ENCODE measurements at regions not wholly inside any gene's neighbourhood (a gene's known extent, or its start where the extent isn't known, plus 50 kb on each side); places are given as distances from the start of the nearest gene placed in this dataset.

DNA sequence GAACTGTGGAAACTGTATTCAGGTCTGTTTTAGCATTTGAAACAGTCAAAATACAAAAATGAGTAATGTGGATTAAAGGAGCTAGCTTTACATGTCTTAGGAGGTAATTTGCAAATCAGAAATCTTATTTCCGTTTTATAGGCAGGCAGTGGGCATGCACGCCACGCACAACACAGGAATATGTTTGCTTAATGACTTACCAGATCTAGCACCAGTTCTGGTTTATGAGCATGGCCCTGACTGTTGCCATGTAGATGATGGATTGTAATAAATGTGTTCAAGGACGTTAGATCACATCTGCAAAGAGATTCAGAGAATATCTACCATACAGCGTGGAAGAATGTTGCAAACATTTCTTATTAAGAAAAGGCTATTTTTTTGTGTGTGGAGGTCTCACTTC is 344.5 kb upstream of the NR3C2 start (continued):
- no peak for TF ChIP-seq DNMT3B (CRISPR knock-in tag; conservative IDR thresholded peaks at IDR 0.05)
- TF ChIP-seq AGO1 (IDR thresholded peaks at IDR 0.05; ENCODE audit: low read depth, low read length, poor library complexity, severe bottlenecking), result no peak

DNA sequence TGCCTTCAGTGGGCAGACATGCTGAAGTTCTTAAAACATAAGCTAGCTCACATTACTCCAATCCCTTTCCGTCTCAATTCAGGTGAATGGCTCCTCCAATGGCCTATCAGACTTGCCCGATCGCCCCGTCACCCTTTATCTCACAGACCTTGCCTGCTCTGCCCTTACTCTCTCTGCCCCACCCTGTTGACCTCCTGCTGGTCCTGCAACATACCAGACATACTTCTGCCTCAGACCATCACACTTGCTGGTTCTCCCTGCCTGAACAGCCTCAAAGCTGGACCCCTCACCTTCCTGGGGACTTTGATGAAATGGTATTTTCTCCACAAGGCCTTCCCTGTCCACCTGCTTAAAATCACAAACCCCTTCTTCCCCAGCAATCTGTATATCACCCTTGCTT is 340.1 kb upstream of the NR3C2 start:
- DNase-seq (ENCODE audit: low spot score) (no peak), ATAC-seq (no peak), FAIRE-seq (no peak)
- H3K79me2 ChIP-seq (ENCODE audit: insufficient read depth, low read length), result no peaks in the 10 kb centered on the region
- H3K9ac ChIP-seq (ENCODE audit: insufficient read depth, low read depth, low read length), result no peak overlapping the region
- H3K9me3 ChIP-seq (ENCODE audit: low read length), result peaks cover 16% of the 10 kb centered on the region
- POLR2A ChIA-PET, result no interaction called here
- no peak overlapping the region for H3K4me3 ChIP-seq (replicated peaks in 1 of 3; ENCODE audit: insufficient read depth in 1 of 3, low read depth in 2 of 3, low read length in 3 of 3)
- no peak overlapping the region for H3K27ac ChIP-seq (ENCODE audit: extremely low read length, insufficient read depth, low read length)
- H3K36me3 ChIP-seq (replicated peaks in 1 of 2; ENCODE audit: control insufficient read depth in 1 of 2, insufficient read depth in 2 of 2, low read length in 2 of 2), result no peaks in the 10 kb centered on the region
- H3K4me2 ChIP-seq (ENCODE audit: low read depth, low read length), result no peak overlapping the region
- no TSS peak for BruUV-seq (replicated peaks)
- 7% methylated on average over 4 of the region's 4 CpGs for WGBS (ENCODE audit: low lambda C conversion rate)
- no peaks in the 10 kb centered on the region for H4K20me1 ChIP-seq (ENCODE audit: insufficient read depth, low read length)
- no peak overlapping the region for H2AFZ ChIP-seq (ENCODE audit: low read length)
- intact Hi-C loops (cut with micrococcal nuclease; ENCODE audit: unreplicated experiment) (no loop called here), in situ Hi-C loops (cut with HindIII; ENCODE audit: extremely low pct_ligation_motif_present, low pct_unique_long_range_greater_than_20kb) (no loop called here)
- H3K4me1 ChIP-seq (ENCODE audit: insufficient read depth, low read length), result no peaks in the 10 kb centered on the region
- CTCF ChIA-PET (ENCODE audit: low intra/inter-chr PET ratio, low total read pairs), result no interaction called here
- H3K27me3 ChIP-seq (ENCODE audit: control insufficient read depth in 1 of 2, insufficient read depth in 2 of 2, low read length in 2 of 2), result no peaks in the 10 kb centered on the region
- TF ChIP-seq CCAR2 (optimal IDR thresholded peaks at IDR 0.05; ENCODE audit: low read depth, low read length) (no peak), KDM5A (IDR thresholded peaks at IDR 0.05; ENCODE audit: borderline replicate concordance, low read length) (no peak), ARNT2 (CRISPR knock-in tag; IDR thresholded peaks at IDR 0.05; ENCODE audit: low read depth) (no peak), HCFC1 (IDR thresholded peaks at IDR 0.05; ENCODE audit: low read depth, low read length) (no peak), ZNF550 (CRISPR knock-in tag; IDR thresholded peaks at IDR 0.05; ENCODE audit: borderline replicate concordance) (no peak), RBAK (CRISPR knock-in tag; IDR thresholded peaks at IDR 0.05) (no peak), ZNF275 (CRISPR knock-in tag; IDR thresholded peaks at IDR 0.05; ENCODE audit: borderline replicate concordance) (no peak), ZNF775 (CRISPR knock-in tag; IDR thresholded peaks at IDR 0.05; ENCODE audit: borderline replicate concordance) (no peak), RERE (CRISPR knock-in tag; IDR thresholded peaks at IDR 0.05; ENCODE audit: low read depth) (no peak), ZNF670 (CRISPR knock-in tag; IDR thresholded peaks at IDR 0.05; ENCODE audit: borderline replicate concordance) (no peak), ZNF564 (CRISPR knock-in tag; IDR thresholded peaks at IDR 0.05) (no peak), ZFP37 (CRISPR knock-in tag; IDR thresholded peaks at IDR 0.05; ENCODE audit: borderline replicate concordance) (no peak), ZNF251 (CRISPR knock-in tag; IDR thresholded peaks at IDR 0.05) (no peak), ZNF282 (IDR thresholded peaks at IDR 0.05; ENCODE audit: partially characterized antibody) (no peak), PBX2 (CRISPR knock-in tag; IDR thresholded peaks at IDR 0.05) (no peak)

Measured in HepG2 (cell line).